ENCODE measurements at regions not wholly inside any gene's neighbourhood (a gene's known extent, or its start where the extent isn't known, plus 50 kb on each side); places are given as distances from the start of the nearest gene placed in this dataset.

GRCh38 chr7:130897515-130898419 lies 163.8 kb upstream of the KLF14 start:
- DNase-seq: no peak

GRCh38 chr7:130899071-130899560 lies 165.1 kb upstream of the KLF14 start:
- no peak for DNase-seq

DNA sequence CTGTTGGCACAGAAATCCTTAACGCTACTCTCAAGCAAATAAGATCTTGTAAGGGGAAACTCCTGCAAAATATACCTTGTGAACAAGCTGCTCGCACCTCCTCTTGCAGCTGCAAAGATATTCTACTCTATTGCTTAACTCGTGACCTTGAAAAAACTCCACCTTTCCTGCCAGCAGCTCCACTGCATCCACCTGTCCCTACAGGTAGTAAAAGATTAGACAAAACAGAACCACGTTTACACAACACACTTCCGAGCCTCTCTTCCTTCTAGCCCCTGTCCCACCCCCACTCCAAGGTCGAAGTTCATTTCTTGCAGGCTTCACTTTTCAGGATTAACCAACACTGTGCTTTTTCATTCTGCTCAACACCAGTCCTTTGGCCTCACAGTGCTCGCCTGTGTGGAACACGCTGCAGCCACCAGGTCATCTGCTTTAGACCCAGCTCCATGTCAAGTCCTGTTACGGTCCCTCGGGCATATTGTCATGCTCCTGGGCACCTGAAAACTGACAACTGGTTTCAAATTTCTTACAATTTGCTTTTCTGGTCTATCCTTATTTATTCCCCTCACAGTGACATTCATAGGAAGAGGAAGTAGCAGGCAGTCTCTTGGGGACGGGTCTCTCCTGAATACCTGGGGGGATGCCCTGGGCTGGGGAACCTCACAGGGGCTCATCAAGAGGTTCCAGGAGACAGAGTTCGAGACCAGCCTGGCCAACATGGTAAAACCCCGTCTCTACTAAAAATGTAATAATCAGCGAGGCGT lies 165.8 kb upstream of the KLF14 start:
- no peak for DNase-seq

GRCh38 chr7:130900471-130901076 lies 166.6 kb upstream of the KLF14 start:
- no peak for DNase-seq

DNA sequence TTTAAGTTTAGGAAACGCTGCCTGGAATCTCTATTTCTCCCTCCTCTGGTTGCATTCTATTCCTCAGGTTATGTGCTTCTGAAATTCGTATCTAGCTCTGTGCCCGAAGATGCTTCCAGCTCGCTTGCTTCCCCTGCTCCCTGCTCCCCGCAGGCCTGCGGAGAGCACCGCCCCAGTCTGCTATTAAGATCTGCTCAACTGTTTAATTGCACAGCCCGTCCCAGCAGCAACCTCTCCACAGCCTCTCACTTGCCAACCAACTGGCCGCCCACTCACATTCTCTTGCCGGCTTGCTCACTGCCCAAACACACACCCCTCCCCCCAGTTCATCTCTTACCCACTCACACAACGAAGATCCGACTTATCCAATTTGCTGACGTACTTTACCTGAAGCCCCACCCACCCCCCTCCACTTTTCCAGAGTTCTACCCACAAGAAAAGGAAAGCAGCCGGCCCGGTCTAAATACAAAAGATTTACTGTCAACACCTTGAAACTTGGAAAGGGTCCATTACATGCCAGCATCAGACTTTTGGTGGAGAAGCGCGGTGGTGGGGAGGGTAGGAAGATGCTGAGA lies 167.3 kb upstream of the KLF14 start:
- no peak for DNase-seq

GRCh38 chr7:130902755-130903357 lies 168.8 kb upstream of the KLF14 start:
- no peak for DNase-seq

DNA sequence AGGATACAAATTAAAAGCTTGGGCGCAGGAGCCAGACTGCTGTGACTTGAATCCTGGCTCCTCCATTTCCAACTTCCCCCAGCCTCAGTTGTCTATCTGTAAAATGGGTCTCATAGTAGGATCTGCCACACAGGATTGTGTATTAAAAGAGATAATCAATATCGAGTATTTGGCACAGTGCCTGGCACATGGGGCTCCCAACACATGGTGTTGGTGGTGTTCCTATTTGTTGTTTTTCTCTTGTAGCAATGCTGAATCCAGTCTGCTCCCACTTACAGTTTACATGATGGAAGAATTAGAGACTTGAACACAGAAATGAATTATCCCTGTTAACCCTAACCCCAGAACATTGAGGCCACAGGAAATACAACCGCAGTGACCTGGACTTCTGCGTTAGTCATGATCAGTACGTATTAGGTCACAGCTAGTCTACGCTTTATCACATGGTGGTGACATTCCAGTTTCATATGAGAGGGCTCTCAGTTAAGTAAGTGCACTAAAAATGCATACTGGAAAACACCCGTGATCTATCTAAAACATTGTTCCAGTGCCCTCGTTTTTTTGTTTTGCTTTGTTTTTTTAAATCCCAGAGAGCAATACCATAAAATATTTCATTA lies 169.5 kb upstream of the KLF14 start:
- DNase-seq: no peak

DNA sequence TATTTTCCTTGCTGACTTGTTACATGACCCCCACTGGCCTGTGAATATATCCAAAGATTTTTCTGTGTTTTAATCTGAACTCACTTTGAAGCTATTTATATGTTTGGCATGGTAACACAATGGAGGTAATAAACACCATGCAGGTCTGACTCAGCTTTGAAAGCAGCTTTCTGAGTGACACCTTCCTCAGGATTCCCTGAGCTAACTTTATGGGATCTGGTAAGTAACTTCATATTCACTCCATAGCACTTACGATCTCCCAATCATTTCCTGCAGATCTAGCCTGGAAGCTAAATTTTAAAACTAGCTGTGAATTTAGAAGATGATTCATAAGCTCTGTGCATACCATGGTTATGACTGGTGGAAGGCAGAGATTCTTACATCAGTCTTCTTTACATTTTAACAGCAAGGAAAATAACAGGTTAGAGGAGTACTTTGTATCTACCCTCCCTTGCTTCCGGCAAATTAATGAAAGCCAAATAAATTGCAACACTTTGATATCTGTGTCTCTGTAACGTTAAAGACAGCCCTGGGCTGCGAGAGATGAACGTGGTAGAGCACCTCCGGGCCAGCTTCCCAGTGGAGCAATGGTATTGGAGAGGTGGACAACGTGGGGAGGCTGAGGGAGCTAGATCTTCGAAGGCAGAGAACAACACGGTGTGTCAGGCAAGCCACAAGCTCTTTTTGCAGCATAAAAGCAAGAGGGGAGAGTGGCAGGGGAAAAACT lies 170.2 kb upstream of the KLF14 start:
- DNase-seq: no peak

DNA sequence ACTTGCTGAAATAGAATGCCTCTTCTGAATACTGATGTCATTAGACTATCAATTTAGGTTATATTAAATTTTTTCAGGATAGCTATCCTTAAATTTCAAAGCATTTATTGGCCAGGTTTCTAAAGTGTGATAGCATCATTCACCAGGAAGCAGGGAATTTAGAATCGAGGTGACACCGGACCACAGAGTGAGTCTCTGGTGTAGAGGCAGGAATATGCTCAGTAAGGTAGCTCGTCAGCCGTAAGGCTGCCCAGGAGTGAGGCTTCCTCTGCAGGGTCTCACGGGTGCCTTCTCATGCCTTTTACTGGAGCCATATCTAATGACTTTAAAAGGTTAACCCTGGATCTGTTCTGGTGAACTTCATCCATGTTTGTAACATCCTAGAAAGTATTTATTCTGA lies 170.8 kb upstream of the KLF14 start:
- no peak for DNase-seq

- no peak for DNase-seq
Measured at GRCh38 chr7:130906575-130906974, 172.6 kb upstream of the KLF14 start.

GRCh38 chr7:130907439-130907838 lies 173.4 kb upstream of the KLF14 start:
- no peak for DNase-seq

DNA sequence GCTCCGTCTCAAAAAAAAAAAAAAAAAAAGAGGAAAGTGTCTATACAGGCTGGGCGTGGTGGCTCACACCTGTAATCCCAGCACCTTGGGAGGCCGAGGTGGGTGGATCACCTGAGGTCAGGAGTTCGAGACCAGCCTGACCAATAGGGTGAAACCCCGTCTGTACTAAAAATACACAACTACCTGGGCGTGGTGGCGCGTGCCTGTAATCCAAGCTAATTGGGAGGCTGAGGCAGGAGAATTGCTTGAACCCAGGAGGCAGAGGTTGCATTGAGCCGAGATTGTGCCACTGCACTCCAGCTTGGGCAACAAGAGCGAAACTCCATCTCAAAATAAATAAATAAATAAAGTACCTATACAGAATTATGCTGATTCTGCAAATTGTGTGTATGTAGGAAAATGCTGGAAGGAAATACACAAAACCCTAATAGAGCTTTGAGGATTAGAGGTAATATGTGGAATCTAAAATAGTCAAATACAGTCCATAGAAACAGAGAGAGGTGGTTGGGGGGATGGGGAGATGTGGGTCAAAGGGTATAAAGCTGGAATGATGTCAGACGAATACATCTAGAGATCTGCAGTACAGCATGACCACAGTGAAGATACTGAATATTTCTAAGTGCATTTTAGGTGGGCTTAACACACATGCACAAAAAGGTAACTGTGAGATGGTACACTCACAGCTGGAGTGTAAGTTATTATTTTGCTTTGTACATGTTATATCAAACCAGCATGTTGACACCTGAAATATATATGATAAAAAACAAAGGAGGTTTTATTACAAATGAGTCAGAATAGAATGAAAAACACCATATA lies 174.5 kb upstream of the KLF14 start:
- no peak for DNase-seq

- no peak for DNase-seq
Measured at GRCh38 chr7:130909161-130909836, 175.3 kb upstream of the KLF14 start.

DNA sequence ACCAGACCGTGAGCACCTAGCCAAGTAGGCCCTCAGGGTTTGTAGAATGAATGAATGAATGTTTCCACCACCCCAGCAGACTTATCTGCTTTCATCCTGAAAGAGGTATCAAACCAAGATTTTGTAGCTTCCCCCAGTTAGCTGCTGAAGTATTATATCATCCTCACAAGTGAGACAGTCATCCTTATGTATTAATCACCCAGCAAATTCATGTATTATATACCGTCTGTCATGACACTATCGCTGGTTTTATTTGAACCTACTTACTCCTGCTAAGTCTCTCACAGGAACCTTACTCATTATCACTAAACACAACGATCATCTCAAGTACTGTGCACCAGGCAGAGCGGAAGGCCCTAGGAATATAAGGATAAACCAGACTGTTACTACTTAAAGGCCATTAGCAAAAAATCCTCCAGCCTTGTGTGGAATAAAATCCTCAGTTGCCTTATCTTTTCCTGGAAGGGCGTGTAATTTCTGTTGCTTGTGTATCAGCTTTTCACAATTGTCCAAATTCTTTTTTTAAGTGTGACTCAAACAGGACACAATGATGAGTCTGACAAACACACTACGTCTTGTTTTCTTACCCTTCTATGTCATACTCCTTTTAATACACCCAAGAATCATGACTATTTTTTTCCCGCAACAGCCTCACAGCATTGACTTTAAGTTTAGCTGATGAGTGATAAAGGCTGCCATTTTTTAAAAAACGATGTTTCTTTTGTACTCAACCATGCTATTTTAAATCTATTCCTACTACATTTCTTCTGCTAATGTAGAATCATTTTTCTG lies 176.1 kb upstream of the KLF14 start:
- no peak for DNase-seq

- DNase-seq: no peak
Measured at GRCh38 chr7:130910949-130911944, 177.2 kb upstream of the KLF14 start.

DNA sequence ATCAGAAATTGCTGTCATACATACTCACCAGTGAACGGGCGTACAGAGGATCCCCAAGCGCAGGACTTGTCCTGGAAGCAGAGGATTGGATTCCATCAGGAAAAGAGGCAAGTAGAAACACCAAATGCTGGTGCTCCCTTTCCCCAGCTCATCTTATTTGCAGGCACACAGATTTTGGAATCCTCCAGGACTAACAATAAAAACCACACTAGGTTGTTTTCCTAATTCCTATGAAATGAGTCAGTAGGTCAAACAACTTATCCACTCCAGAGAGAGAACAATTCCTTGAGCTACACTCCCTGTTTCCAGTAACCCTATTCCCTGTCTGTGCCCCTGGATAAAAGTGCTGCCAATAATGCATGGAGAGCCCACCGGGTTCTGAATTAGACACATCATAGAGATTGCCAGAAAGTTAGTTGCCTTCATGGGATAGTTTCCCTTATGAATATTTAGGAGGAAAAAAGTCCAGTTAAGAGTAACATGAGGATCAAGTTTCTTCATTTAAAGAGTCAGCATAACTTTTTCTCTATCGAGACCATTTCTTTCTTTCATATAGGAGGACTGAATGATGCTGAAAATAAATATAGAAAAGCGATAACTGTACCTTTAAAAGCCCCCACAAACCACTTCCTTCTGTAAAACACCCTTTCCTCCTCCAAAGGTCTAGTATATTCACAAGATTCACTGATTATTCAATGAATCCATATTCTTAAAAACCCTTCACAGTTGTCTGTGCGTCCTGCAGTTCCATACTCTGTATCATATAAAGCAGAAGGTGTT lies 178.3 kb upstream of the KLF14 start:
- DNase-seq: no peak
